ENCODE measurements at regions not wholly inside any gene's neighbourhood (a gene's known extent, or its start where the extent isn't known, plus 50 kb on each side); places are given as distances from the start of the nearest gene placed in this dataset.

GRCh38 chr2:217068677-217069250 is 208.9 kb upstream of the TNP1 start:
- TF ChIP-seq RAD51 (IDR thresholded peaks at IDR 0.05) (no peak), TCF12 (IDR thresholded peaks at IDR 0.05; ENCODE audit: low read depth, low read length) (no peak), JUND (IDR thresholded peaks at IDR 0.05; ENCODE audit: low read depth, low read length) (no peak), ZNF384 (IDR thresholded peaks at IDR 0.05; ENCODE audit: borderline replicate concordance, low read depth, low read length) (no peak), POLR2AphosphoS5 (IDR thresholded peaks at IDR 0.05; ENCODE audit: low read length) (no peak)

Measured in GM12878 (cell line).